ENCODE measurements at regions not wholly inside any gene's neighbourhood (a gene's known extent, or its start where the extent isn't known, plus 50 kb on each side); places are given as distances from the start of the nearest gene placed in this dataset.

GRCh38 chr15:25947323-25948314, 84.5 kb upstream of the ATP10A start:
- DNase-seq = no peak

GRCh38 chr15:25946241-25946805, 83.2 kb upstream of the ATP10A start:
- no peak for DNase-seq

- DNase-seq = no peak
Observed at GRCh38 chr15:25944386-25944785, 81.3 kb upstream of the ATP10A start.

- no peak for DNase-seq
Observed at GRCh38 chr15:25943831-25944230, 80.7 kb upstream of the ATP10A start.

- peak; percentile 36 for DNase-seq
Observed at GRCh38 chr15:25939122-25939521, 76.0 kb upstream of the ATP10A start.

GRCh38 chr15:25937796-25938195, 74.7 kb upstream of the ATP10A start:
- no peak for DNase-seq

- no peak for DNase-seq
Observed at GRCh38 chr15:25936004-25936403, 72.9 kb upstream of the ATP10A start.

GRCh38 chr15:25933456-25934158, 70.5 kb upstream of the ATP10A start:
- DNase-seq = peak; percentile 67

GRCh38 chr15:25932696-25933095, 69.6 kb upstream of the ATP10A start:
- DNase-seq = no peak

GRCh38 chr15:25931851-25932250, 68.7 kb upstream of the ATP10A start:
- DNase-seq = no peak

GRCh38 chr15:25930931-25931330, 67.8 kb upstream of the ATP10A start:
- no peak for DNase-seq

All from CD4-positive, alpha-beta T cell treated with Interferon gamma for 1 hour (primary cell).